ENCODE measurements at regions not wholly inside any gene's neighbourhood (a gene's known extent, or its start where the extent isn't known, plus 50 kb on each side); places are given as distances from the start of the nearest gene placed in this dataset.

- TF ChIP-seq POLR2AphosphoS5 (IDR thresholded peaks at IDR 0.05) (no peak), CTCF (IDR thresholded peaks at IDR 0.05; ENCODE audit: poor library complexity, severe bottlenecking) (no peak), TAF1 (IDR thresholded peaks at IDR 0.05; ENCODE audit: low read depth) (no peak)
Measured at GRCh38 chr7:153322991-153323390, 563.4 kb downstream of the ACTR3B start.
